NCI-H345 treated with DMSO at 0.1 percent for 48 hours (cell line): ENCODE measurements at regions not wholly inside any gene's neighbourhood (a gene's known extent, or its start where the extent isn't known, plus 50 kb on each side); places are given as distances from the start of the nearest gene placed in this dataset.
"Not testable (repeated sequence)": the region's sequence is repeated elsewhere in the genome, so short reads cannot be mapped to it uniquely, and the experiment has no call there.

ENCODE experiments used
- DNase-seq: peaks from one replicate; lab custom pipeline; 2025; ENCODE audit not compliant: unreplicated experiment; lab: John Stamatoyannopoulos, UW

DNA sequence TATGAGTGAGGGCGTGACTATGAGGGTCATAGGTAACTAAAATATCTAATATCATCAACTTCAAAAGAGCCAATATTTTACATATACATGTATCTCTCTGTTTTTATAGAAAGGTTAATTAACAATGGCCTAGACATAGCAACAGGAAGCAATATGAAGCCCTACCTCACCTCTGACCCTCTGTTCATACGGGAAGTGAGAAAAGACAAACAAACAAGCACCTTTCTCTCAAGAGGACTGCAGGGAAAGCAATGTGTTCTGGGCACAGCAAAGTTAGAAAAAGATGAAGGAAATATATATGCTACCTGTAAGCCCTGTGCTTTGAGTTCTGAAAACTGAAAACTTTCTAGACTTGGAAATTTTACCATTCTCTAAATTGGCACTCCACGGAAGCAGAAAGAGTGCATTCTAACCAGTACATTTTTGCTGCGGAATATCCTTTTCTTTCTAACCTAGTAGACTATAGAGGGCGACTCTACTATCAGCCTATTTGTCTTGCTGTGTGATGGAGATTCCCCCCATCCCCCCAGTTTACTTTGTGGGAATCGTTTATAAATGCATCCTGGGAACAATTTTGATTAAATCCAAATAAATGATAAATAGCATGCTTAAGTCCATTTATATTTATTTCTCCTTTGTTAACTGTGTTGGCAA is 830.4 kb upstream of the FAT3 start:
- no peak for DNase-seq

DNA sequence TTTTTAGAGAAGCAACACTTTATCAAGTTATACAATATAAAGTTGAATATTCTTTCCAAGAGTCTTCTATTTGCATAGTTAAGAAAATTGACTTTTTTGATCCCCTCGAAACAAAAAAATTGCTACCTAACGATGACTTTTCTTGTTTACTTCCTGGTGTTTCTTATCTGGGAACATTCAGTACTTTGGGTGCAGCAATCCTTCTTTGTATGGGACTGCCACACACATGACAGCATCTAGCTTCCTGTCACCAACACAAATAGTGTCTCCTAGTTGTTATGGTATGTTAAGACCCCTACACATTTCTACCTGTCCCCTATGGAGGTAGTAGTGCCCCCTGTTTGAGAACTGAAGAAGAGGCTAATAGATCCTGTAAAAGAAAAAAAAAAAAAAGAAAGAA is 841.7 kb upstream of the FAT3 start:
- DNase-seq, result no peak

DNA sequence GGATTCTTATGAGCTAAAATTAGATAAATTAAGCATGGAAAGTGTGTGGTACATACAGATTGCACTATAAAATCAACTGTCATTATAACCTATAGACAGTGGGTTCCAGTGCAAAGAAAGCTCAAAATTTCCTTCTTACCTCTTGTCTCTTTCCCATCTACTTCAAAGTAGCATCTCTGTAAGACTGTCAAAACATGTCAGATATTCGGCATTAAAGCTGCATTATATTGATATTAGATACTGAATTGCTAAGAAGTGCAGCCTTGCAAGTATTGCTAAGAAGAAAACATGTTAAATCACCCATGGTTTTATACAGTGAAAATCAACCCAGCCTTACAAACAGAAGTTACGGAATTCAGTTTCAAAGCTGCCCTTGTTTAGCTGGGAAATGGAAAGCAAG is 849.8 kb upstream of the FAT3 start:
- DNase-seq, result no peak

DNA sequence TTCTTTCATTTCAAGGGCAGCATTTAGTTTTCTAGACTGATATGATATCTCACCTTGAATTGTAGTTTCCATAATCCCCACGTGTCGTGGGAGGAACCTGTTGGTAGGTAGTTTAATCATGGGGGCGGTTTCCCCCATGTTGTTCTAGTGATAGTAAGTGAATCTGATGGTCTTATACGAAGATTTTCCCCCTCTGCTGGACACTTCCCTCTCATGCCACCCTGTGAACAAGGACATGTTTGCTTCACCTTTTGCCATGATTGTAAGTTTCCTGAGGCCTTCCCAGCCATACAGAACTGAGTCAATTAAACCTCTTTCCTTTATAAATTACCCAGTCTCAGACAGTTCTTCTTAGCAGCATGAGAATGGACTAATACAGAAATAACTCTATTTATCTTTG is 851.1 kb upstream of the FAT3 start:
- DNase-seq, result no peak

DNA sequence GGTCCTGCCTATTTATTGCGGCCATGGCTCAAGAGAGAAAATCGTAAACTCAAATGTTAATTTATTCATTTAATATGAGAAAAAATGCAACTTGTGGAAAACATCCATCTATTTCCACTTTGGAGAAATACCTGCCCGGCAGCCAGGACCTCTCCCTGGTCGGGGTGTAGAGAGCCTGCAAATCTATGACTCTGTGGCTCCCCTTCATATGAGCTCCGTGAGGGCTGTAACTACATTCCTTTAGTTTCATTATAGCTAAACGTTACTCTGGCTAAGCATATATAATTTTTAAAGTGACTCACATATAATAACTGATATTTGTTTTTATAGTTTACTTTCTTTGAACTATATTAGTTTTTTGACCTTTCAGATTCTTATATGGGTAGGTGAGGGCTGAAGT is 857.8 kb upstream of the FAT3 start:
- DNase-seq, result no peak

DNA sequence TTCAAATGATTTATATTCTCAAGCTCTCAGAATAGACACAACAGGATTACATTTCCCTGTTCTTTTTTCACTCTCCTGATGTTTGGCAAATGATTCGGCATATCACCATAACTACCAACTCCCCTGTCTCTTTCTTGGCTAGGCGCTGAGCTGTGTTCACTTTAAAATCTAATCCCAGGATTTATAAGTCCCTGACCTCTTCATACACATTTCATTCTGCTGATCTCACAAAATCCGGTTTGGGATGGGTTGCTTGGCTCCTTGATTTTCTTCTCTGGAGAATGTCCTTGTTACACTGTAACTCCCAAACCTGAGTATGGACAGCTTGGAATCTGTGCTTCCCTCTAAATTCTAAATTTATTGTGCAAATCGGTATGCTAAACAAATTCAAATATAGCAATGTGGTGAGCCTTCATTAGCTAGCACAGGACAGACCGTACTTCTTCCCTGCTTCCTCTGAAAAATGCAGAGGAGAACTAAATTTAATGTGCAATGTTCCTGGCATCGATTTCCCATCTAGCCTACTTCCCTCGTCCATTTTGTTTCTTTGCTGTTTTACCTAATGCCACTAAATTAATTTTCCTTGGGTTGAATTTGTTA is 858.5 kb upstream of the FAT3 start:
- no peak for DNase-seq

DNA sequence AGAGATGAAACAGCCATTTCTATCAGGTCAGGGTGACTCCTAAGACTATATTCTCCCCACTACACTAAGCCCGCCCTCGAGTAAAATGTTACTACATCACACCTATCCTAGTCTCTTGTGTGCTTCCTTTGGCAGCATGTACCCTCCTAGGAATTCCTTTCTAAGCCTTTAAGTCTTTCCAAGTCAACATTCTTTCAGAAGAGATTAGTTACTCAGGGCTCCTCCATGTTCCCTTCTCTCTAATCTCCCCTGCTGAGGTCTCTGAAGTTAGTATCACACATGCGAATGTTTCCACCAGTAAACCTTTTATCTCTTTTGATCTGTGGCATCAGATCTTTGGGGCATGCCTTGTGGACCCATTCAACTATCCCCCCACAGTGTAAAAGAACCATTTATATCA is 873.7 kb upstream of the FAT3 start:
- DNase-seq, result no peak

DNA sequence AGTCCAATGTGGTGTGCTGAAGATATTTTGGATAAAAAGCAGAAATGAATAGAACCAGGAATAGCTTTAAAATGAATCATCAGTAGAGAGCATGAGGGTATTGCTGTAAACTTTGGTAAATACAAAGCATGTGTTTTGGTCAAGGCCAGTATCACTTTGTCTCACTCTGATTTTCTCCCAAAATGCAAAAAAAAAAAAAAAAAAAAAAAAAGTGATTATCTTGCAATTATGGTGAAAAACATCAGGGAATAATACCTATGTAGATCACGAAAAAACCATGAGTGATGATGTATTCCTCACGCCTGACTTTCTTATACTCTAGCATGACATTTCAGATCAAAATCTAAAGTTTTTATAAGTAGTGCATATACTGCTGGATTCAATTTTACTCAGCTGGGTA is 897.9 kb upstream of the FAT3 start:
- DNase-seq, result no peak

DNA sequence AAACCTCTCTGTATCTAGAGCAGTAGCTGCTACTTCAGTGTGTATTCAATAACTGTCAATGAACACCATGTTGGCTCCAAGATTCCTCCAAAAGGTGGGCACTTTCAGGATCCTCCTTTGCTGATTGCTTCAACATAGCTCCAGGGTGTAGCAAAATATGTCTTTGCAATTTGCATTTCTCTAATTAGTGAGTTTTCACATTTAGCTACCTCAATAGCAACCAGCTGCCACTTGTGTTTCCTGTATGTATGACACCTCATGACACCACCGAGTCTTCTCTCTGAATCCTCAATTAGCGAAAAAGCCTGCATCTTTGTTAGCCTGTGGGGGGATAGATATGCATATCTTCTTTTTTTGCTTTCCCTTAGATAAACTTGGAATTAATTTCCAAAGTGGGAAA is 898.3 kb upstream of the FAT3 start:
- DNase-seq, result no peak

DNA sequence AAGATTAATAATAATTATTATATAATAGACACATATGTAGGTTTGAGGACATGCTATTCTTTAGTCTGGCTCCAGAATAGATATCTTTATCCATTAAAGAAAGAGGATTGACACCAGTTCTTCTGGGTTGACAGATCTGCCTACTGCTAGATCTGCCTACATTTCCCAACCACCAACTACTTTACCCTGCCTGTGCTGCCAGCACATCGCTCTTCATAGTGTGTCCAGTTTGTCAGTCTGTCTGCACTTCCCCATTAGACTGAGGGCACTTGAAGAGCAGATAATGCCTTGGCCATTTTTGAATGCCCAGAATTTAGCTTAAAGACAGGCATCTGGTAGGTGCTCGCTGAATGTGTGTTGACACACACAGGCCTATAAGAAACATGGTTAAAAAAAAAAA is 910.1 kb upstream of the FAT3 start:
- DNase-seq, result no peak

DNA sequence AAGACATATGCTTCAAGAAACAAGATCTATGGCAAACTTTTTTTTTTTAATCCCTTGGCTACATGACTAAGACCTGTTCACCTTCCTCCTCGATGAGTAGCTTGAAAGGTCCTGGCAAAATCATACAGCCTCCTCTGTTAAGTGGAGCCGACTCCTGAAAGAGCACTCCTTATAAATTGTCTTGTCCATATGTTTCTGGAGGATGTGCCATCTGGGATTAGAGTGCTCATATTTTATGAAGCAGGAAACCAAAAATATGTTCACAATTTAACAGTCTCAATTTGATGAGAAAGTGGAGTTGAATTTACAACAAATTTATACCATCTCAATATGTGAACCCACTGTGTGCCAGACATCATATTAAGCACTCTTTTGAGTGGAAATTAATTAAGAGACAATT is 912.1 kb upstream of the FAT3 start:
- DNase-seq, result no peak

DNA sequence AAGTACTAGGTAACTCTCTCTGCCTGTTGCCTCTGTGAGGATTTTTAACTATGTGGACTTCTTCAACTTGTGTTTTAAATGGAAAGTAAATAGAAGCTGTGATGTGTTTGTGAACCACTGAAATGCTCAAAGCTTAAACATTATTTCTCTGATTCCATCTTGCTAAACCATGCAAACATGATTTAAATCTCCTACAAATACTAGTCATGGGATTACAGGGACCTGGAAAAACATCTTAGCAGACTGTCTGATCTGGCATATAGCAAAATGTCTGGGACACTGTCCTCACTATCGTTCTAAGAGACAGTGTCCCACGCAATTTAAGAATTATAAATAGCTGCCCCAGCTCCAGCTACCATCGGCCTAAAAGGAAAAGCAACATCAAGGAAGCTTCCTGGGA is 914.5 kb upstream of the FAT3 start:
- no peak for DNase-seq

DNA sequence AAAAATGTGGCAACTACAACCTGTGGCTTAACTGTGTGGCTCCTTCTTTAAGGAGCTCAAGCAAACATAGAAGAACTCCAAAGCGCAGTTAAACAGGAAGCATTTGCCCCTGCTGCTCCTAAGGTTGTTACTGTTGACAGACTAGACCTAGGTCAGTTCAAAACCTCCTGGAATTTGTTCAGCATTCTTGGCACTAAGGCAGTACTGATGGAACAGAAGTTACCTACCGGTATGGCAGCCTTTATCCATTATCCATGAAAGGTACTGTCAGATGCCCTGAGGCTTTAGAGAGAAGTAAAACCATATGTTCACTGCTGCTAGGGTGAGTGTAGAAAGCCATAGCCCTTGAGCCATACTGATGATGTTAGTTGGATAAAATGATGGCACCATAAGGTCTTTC is 916.5 kb upstream of the FAT3 start:
- DNase-seq, result no peak

DNA sequence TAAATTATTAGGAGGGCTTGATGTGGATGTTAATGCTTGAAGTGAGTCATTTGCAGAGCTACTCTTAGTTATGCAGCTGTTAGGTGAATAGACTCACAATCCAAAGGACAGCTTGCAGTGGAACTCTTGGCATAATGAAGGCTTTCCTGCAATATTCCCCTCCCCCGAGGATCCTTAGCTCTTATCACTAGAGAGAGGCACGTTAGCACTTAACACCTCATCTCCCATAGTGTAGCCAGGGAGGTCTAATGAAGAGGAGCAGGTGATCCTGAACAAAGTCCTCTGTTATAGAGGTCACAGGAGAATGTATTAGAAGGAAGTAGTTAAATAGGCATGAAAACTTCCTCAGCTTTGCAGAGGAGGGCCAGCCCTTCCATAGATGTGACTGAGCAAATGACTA is 919.2 kb upstream of the FAT3 start:
- DNase-seq, result no peak

DNA sequence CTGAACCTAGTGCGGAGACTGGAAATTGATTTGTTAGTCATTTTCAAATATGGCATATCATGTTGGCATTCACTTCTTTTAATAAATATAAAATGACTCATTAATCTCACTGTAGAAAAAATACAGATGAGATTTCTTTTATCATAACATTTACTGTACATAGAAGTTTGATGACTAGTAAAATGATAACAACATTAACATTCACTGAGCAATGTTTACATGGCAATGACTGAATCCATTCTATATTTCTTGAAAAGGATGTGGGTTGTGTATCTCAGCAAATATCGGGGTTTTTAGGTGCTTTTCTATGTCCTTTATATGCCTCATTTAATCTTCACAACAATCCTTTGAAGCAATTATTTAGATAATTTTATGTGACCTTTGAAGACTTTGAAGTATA is 920.9 kb upstream of the FAT3 start:
- no peak for DNase-seq

DNA sequence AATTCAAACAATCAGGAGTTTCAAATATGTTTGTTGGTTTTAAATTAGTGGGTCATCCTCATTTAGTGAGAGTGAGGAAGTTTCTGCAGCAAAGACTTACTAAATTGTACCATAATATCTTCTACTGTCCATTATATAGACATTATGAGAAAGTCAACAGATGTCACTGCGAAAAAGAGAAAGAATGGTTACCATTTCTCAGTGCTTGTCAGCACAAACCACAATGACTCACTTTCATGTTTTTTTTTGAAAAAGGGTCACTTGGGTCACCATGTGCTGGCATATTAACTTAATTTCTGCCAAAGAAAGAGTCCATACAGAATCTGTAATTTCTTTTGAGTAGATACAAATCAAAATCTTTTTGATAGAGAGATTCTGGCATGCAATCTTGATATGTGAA is 924.6 kb upstream of the FAT3 start:
- no peak for DNase-seq

DNA sequence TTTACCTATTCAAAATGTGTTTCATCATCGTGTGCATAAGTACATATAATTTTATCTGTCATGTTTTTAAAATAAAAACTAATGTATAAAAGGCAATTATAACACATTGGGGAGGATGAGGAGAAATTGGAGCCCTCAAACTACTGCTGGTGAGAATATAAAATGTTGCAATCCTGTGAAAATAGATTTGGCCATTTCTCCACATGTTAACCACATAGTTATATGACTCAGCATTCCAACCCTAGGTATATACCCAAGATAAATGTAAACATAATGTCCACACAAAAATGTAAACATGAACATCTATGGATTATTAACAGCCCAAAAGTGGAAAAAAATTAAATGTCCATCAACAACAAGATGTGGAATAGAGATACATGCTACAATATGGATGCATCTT is 928.0 kb upstream of the FAT3 start:
- no peak for DNase-seq

DNA sequence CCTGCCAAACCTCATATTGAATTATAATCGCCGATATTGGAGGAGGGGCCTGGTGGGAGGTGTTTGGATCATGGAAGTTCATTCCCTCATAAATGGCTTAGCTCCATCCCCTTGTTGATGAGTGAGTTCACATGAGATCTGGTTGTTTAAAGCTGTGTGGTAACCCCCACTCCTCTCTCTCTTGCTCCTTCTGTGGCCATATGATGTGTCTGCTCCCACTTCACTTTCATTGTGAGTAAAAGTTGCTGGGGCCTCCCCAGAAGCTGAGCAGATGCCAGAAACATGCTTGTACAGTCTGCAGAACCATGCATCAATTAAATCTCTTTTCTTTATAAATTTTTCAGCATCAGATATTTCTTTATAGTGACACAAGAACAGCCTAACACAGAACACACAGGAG is 929.0 kb upstream of the FAT3 start:
- DNase-seq, result no peak

DNA sequence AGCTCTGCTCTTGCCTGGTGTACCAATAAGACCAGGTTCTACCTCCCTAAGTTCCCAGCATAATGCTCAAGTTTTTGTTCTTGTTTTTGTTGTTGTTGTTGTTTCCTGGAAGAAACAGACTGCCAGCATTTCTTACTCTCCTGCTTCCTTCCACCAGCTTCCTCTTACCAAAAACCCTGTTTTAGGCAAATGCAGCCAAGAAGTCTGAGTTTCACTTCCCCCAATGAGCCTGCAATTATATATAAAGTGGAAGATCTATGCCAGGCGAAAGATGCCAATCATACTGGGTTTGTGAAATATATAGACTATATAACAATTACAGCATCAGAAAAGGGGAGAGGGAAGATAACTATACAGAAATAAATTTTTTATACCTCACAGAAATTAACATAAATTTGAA is 931.5 kb upstream of the FAT3 start:
- DNase-seq, result no peak

DNA sequence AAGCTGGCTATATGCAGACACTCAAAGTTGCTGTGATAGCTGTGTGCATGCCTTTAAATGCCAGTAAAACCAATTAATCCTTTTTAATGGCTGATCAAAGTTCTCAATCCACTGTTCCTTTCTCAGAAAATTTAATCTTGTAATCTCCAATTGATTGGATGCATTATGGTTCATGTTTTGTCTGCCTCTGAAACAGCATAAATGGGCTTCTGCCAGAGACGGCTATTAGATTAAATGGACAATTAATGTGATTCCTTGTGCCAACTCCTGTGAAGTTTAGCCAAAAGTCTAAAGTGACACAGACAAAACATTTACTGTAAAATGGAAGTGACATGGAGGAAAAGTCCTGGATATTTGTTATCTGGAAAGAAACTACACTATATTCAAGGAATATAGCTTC is 952.5 kb upstream of the FAT3 start:
- DNase-seq, result no peak

DNA sequence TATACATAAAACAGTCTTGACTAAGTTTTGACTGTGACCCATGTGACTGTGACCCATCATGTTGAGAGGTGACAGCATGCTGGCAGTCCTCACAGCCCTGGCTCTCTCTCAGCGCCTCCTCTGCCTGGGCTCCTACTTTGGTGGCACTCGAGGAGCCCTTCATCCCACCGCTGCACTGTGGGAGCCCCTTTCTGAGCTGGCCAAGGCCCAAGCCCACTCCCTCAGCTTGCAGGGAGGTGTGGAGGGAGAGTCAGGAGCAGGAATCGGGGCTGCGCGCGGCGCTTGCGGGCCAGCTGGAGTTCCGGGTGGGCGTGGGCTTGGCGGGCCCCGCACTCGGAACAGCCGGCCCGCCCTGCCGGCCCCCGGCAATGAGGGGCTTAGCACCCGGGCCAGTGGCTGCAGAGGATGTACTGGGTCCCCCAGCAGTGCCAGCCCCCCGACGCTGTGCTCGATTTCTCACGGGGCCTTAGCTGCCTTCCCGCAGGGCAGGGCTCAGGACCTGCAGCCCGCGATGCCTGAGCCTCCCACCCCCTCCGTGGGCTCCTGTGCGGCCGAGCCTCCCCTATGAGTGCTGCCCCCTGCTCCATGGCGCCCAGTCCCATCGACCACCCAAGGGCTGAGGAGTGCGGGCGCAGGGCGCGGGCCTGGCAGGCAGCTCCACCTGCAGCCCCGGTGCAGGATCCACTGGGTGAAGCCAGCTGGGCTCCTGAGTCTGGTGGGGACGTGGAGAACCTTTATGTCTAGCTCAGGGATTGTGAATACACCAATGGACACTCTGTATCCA is 955.9 kb upstream of the FAT3 start:
- DNase-seq, result not testable (repeated sequence)

DNA sequence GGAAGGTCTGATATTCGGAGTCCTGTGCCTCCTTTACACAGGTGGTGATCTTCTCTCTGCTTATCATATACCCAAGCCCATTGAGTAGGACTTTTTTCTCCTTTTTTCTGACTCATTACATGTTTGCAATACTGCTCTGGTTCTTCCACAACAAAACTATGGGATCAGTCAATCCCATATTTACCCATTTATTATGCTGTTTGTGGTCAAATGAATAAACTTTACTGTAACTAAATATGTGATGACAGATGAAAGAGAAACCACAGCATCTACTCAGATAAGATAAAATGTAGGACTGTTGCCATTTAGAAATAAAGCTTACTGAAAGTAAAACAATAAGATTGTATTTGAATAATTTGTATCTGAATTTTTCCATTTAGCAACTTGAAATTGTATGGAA is 958.7 kb upstream of the FAT3 start:
- DNase-seq, result no peak

DNA sequence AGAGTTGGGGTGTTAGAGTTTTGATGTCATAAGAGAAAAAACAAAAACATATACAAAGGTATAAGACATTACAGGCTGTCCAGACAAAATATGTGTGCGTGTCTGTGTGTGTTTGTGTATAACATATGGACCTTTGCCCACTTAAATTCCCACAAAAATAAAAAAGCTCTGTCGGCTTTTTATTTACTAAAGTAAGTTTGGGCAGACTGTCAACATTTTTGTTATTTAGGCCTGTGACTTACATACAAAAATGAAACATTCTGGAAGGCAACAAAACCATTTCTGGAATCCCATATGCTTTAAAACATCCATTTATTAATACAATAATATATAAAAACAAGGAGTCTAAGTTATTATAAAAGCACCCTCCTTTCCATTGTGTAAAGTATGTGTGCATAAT is 960.1 kb upstream of the FAT3 start:
- no peak for DNase-seq
